ENCODE measurements at regions not wholly inside any gene's neighbourhood (a gene's known extent, or its start where the extent isn't known, plus 50 kb on each side); places are given as distances from the start of the nearest gene placed in this dataset.
"Not testable (repeated sequence)": the region's sequence is repeated elsewhere in the genome, so short reads cannot be mapped to it uniquely, and the experiment has no call there.

DNA sequence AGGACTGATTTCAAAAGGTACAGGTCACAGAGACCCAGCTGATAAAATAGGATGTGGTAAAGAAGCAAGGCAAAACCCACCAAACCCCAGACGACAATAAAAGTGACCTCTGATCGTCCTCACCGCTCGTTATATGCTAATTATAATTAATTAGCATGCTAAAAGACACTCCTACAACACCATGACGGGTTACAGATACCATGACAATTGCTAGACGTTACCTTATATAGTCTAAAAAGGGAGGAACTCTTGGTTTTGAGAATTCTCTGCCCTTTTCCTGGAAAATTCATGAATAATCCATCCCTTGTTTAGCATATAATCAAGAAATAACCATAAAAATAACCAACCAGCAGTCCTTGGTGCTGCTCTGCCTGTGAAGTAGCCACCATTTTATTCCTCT is 74.7 kb upstream of the MB21D2 start:
- TF ChIP-seq, protein P1, sequence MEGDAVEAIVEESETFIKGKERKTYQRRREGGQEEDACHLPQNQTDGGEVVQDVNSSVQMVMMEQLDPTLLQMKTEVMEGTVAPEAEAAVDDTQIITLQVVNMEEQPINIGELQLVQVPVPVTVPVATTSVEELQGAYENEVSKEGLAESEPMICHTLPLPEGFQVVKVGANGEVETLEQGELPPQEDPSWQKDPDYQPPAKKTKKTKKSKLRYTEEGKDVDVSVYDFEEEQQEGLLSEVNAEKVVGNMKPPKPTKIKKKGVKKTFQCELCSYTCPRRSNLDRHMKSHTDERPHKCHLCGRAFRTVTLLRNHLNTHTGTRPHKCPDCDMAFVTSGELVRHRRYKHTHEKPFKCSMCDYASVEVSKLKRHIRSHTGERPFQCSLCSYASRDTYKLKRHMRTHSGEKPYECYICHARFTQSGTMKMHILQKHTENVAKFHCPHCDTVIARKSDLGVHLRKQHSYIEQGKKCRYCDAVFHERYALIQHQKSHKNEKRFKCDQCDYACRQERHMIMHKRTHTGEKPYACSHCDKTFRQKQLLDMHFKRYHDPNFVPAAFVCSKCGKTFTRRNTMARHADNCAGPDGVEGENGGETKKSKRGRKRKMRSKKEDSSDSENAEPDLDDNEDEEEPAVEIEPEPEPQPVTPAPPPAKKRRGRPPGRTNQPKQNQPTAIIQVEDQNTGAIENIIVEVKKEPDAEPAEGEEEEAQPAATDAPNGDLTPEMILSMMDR (tag by site-specific recombination; IDR thresholded peaks at IDR 0.05): no peak
- no peak for TF ChIP-seq TCF7L2 (IDR thresholded peaks at IDR 0.05; ENCODE audit: borderline replicate concordance, low read depth, low read length)
- no peak for TF ChIP-seq SCRT2 (tag by site-specific recombination; IDR thresholded peaks at IDR 0.05)
- TF ChIP-seq, protein P2, sequence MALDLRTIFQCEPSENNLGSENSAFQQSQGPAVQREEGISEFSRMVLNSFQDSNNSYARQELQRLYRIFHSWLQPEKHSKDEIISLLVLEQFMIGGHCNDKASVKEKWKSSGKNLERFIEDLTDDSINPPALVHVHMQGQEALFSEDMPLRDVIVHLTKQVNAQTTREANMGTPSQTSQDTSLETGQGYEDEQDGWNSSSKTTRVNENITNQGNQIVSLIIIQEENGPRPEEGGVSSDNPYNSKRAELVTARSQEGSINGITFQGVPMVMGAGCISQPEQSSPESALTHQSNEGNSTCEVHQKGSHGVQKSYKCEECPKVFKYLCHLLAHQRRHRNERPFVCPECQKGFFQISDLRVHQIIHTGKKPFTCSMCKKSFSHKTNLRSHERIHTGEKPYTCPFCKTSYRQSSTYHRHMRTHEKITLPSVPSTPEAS (tag by site-specific recombination; IDR thresholded peaks at IDR 0.05): no peak
- TF ChIP-seq GLI2 (tag by site-specific recombination; IDR thresholded peaks at IDR 0.05; ENCODE audit: borderline replicate concordance, low read depth): no peak
- no peak for TF ChIP-seq IKZF3 (tag by site-specific recombination; IDR thresholded peaks at IDR 0.05)
- no peak for TF ChIP-seq ZNF202 (tag by site-specific recombination; IDR thresholded peaks at IDR 0.05; ENCODE audit: borderline replicate concordance)
- TF ChIP-seq SALL2 (tag by site-specific recombination; IDR thresholded peaks at IDR 0.05; ENCODE audit: borderline replicate concordance): no peak
- no peak for TF ChIP-seq ZSCAN30 (tag by site-specific recombination; IDR thresholded peaks at IDR 0.05)
- ChIA-PET POLR2A (no interaction called here), CTCF (no interaction called here)

DNA sequence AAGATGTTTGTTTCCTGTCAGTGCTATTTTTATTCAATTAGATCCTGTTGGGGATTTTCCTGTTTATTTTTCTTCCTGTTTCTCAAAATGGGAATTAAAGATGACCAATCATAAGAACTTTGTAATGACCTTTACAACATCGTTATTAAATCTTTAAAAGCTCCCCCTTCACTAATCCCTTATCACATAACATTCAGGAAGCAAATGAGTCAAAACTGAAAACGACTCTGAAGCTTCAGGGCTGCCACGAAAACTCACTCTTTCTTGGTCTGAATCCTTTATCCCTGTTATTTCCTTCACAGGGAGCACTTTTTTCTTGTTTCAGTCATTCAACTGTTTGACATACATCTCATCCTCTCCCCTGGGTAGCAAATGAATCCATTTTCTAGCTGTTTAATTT is 75.8 kb upstream of the MB21D2 start:
- ChIA-PET CTCF (no interaction called here), POLR2A (no interaction called here)
- Histone ChIP-seq H3K4me3 (ENCODE audit: low read depth, low read length) (no peak overlapping the region), H3K27ac (ENCODE audit: extremely low read depth, low read depth, low read length) (no peak overlapping the region), H3K9me3 (ENCODE audit: control insufficient read depth, insufficient read depth, low read depth, low read length) (no peaks in the 10 kb centered on the region), H3K36me3 (ENCODE audit: control insufficient read depth in 2 of 2, insufficient read depth in 1 of 2, low read length in 2 of 2) (no peaks in the 10 kb centered on the region), H3K4me1 (ENCODE audit: control insufficient read depth, insufficient read depth, low read length) (no peaks in the 10 kb centered on the region)
- TF ChIP-seq ZNF132 (tag by site-specific recombination; IDR thresholded peaks at IDR 0.05; ENCODE audit: borderline replicate concordance) (no peak), REPIN1 (tag by site-specific recombination; IDR thresholded peaks at IDR 0.05; ENCODE audit: low read depth) (no peak), ZNF133 (tag by site-specific recombination; IDR thresholded peaks at IDR 0.05) (no peak), ZNF585B (tag by site-specific recombination; IDR thresholded peaks at IDR 0.05) (no peak), ZBTB17 (tag by site-specific recombination; IDR thresholded peaks at IDR 0.05) (no peak), ZNF112 (tag by site-specific recombination; IDR thresholded peaks at IDR 0.05) (no peak)

More for the DNA sequence above, 74.7 kb upstream of the MB21D2 start:
- H3K9me3 ChIP-seq (ENCODE audit: control insufficient read depth, insufficient read depth, low read depth, low read length): no peaks in the 10 kb centered on the region
- no peak overlapping the region for H3K4me3 ChIP-seq (ENCODE audit: low read depth, low read length)
- no peaks in the 10 kb centered on the region for H3K36me3 ChIP-seq (ENCODE audit: control insufficient read depth in 2 of 2, insufficient read depth in 1 of 2, low read length in 2 of 2)
- no peaks in the 10 kb centered on the region for H3K4me1 ChIP-seq (ENCODE audit: control insufficient read depth, insufficient read depth, low read length)
- no peak overlapping the region for H3K27ac ChIP-seq (ENCODE audit: extremely low read depth, low read depth, low read length)

DNA sequence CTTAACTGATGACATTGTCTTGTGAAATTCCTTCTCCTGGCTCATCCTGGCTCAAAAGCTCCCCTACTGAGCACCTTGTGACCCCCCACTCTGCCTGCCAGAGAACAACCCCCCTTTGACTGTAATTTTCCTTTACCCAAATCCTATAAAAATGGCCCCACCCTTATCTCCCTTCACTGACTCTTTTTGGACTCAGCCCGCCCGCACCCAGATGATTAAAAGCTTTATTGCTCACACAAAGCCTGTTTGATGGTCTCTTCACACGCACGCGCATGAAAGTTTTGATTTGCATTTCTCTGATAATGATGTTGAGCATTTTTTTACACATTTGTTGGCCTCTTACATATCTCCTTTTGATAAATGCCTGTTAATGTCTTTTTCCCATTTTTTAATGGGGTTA is 83.5 kb upstream of the MB21D2 start:
- H3K27ac ChIP-seq (ENCODE audit: extremely low read depth, low read depth, low read length); H3K36me3 ChIP-seq (ENCODE audit: control insufficient read depth in 2 of 2, insufficient read depth in 1 of 2, low read length in 2 of 2); H3K4me3 ChIP-seq (ENCODE audit: low read depth, low read length); H3K9me3 ChIP-seq (ENCODE audit: control insufficient read depth, insufficient read depth, low read depth, low read length); POLR2A ChIA-PET; H3K4me1 ChIP-seq (ENCODE audit: control insufficient read depth, insufficient read depth, low read length); CTCF ChIA-PET: not testable (repeated sequence)
- TF ChIP-seq KLF9 (tag by site-specific recombination; IDR thresholded peaks at IDR 0.05; ENCODE audit: low read depth) (0 out of 2 replicates have a peak, but pooled peaks have one; percentile 27), ZNF366 (tag by site-specific recombination; conservative IDR thresholded peaks at IDR 0.05) (peak; percentile 26; the same call in 1 of the 2 replicates), KLF7 (tag by site-specific recombination; IDR thresholded peaks at IDR 0.05; ENCODE audit: borderline replicate concordance) (peak; percentile 38; the same call in 1 of the 2 replicates)
- TF ChIP-seq, protein P3, sequence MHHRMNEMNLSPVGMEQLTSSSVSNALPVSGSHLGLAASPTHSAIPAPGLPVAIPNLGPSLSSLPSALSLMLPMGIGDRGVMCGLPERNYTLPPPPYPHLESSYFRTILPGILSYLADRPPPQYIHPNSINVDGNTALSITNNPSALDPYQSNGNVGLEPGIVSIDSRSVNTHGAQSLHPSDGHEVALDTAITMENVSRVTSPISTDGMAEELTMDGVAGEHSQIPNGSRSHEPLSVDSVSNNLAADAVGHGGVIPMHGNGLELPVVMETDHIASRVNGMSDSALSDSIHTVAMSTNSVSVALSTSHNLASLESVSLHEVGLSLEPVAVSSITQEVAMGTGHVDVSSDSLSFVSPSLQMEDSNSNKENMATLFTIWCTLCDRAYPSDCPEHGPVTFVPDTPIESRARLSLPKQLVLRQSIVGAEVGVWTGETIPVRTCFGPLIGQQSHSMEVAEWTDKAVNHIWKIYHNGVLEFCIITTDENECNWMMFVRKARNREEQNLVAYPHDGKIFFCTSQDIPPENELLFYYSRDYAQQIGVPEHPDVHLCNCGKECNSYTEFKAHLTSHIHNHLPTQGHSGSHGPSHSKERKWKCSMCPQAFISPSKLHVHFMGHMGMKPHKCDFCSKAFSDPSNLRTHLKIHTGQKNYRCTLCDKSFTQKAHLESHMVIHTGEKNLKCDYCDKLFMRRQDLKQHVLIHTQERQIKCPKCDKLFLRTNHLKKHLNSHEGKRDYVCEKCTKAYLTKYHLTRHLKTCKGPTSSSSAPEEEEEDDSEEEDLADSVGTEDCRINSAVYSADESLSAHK (tag by site-specific recombination; IDR thresholded peaks at IDR 0.05): peak; percentile 49
- TF ChIP-seq, protein P4, sequence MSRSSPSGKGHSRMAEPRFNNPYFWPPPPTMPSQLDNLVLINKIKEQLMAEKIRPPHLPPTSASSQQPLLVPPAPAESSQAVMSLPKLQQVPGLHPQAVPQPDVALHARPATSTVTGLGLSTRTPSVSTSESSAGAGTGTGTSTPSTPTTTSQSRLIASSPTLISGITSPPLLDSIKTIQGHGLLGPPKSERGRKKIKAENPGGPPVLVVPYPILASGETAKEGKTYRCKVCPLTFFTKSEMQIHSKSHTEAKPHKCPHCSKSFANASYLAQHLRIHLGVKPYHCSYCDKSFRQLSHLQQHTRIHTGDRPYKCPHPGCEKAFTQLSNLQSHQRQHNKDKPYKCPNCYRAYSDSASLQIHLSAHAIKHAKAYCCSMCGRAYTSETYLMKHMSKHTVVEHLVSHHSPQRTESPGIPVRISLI (tag by site-specific recombination; IDR thresholded peaks at IDR 0.05): peak; percentile 62; the same call in 1 of the 2 replicates
- TF ChIP-seq, protein P5, sequence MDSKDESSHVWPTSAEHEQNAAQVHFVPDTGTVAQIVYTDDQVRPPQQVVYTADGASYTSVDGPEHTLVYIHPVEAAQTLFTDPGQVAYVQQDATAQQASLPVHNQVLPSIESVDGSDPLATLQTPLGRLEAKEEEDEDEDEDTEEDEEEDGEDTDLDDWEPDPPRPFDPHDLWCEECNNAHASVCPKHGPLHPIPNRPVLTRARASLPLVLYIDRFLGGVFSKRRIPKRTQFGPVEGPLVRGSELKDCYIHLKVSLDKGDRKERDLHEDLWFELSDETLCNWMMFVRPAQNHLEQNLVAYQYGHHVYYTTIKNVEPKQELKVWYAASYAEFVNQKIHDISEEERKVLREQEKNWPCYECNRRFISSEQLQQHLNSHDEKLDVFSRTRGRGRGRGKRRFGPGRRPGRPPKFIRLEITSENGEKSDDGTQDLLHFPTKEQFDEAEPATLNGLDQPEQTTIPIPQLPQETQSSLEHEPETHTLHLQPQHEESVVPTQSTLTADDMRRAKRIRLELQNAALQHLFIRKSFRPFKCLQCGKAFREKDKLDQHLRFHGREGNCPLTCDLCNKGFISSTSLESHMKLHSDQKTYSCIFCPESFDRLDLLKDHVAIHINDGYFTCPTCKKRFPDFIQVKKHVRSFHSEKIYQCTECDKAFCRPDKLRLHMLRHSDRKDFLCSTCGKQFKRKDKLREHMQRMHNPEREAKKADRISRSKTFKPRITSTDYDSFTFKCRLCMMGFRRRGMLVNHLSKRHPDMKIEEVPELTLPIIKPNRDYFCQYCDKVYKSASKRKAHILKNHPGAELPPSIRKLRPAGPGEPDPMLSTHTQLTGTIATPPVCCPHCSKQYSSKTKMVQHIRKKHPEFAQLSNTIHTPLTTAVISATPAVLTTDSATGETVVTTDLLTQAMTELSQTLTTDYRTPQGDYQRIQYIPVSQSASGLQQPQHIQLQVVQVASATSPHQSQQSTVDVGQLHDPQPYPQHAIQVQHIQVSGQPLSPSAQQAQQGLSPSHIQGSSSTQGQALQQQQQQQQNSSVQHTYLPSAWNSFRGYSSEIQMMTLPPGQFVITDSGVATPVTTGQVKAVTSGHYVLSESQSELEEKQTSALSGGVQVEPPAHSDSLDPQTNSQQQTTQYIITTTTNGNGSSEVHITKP (tag by site-specific recombination; IDR thresholded peaks at IDR 0.05): peak; percentile 88
